ENCODE measurements at regions not wholly inside any gene's neighbourhood (a gene's known extent, or its start where the extent isn't known, plus 50 kb on each side); places are given as distances from the start of the nearest gene placed in this dataset.

- Mint-ChIP-seq H3K27ac (ENCODE audit: unreplicated experiment) (no peak overlapping the region), H3K9me3 (ENCODE audit: unreplicated experiment) (peaks cover 2% of the 10 kb centered on the region), H3K4me3 (ENCODE audit: unreplicated experiment) (no peak overlapping the region), H3K27me3 (ENCODE audit: unreplicated experiment) (peaks cover 1% of the 10 kb centered on the region), H3K36me3 (ENCODE audit: unreplicated experiment) (no peaks in the 10 kb centered on the region), H3K4me1 (ENCODE audit: low read depth, unreplicated experiment) (no peaks in the 10 kb centered on the region)
- DNase-seq, result no peak
- no peak for TF ChIP-seq CTCF (IDR thresholded peaks at IDR 0.05; ENCODE audit: partially characterized antibody, unreplicated experiment)
These were observed 313.9 kb upstream of the CTNNB1 start for GRCh38 chr3:40885430-40885829.

- no peaks in the 10 kb centered on the region for H3K36me3 Mint-ChIP-seq (ENCODE audit: unreplicated experiment)
- no peaks in the 10 kb centered on the region for H3K4me1 Mint-ChIP-seq (ENCODE audit: low read depth, unreplicated experiment)
- no peak for DNase-seq
- H3K4me3 Mint-ChIP-seq (ENCODE audit: unreplicated experiment), result no peak overlapping the region
- H3K27ac Mint-ChIP-seq (ENCODE audit: unreplicated experiment), result no peak overlapping the region
- no peak for TF ChIP-seq CTCF (IDR thresholded peaks at IDR 0.05; ENCODE audit: partially characterized antibody, unreplicated experiment)
- peaks cover 2% of the 10 kb centered on the region for H3K9me3 Mint-ChIP-seq (ENCODE audit: unreplicated experiment)
- peaks cover 1% of the 10 kb centered on the region for H3K27me3 Mint-ChIP-seq (ENCODE audit: unreplicated experiment)
These were observed 312.5 kb upstream of the CTNNB1 start for GRCh38 chr3:40886660-40887425.

- DNase-seq, result no peak
- H3K36me3 Mint-ChIP-seq (ENCODE audit: unreplicated experiment), result no peaks in the 10 kb centered on the region
- H3K9me3 Mint-ChIP-seq (ENCODE audit: unreplicated experiment), result peaks cover 3% of the 10 kb centered on the region
- peaks cover 2% of the 10 kb centered on the region for H3K27me3 Mint-ChIP-seq (ENCODE audit: unreplicated experiment)
- TF ChIP-seq CTCF (IDR thresholded peaks at IDR 0.05; ENCODE audit: partially characterized antibody, unreplicated experiment), result no peak
- no peak overlapping the region for H3K27ac Mint-ChIP-seq (ENCODE audit: unreplicated experiment)
- H3K4me1 Mint-ChIP-seq (ENCODE audit: low read depth, unreplicated experiment), result no peaks in the 10 kb centered on the region
- no peak overlapping the region for H3K4me3 Mint-ChIP-seq (ENCODE audit: unreplicated experiment)
These were observed 308.1 kb upstream of the CTNNB1 start for GRCh38 chr3:40891186-40891585.

- no peaks in the 10 kb centered on the region for H3K4me1 Mint-ChIP-seq (ENCODE audit: low read depth, unreplicated experiment)
- no peaks in the 10 kb centered on the region for H3K36me3 Mint-ChIP-seq (ENCODE audit: unreplicated experiment)
- no peak overlapping the region for H3K27ac Mint-ChIP-seq (ENCODE audit: unreplicated experiment)
- DNase-seq, result no peak
- peaks cover 2% of the 10 kb centered on the region for H3K27me3 Mint-ChIP-seq (ENCODE audit: unreplicated experiment)
- peaks cover 2% of the 10 kb centered on the region for H3K9me3 Mint-ChIP-seq (ENCODE audit: unreplicated experiment)
- H3K4me3 Mint-ChIP-seq (ENCODE audit: unreplicated experiment), result no peak overlapping the region
- TF ChIP-seq CTCF (IDR thresholded peaks at IDR 0.05; ENCODE audit: partially characterized antibody, unreplicated experiment), result no peak
These were observed 304.2 kb upstream of the CTNNB1 start for GRCh38 chr3:40895109-40895508.

- H3K27ac Mint-ChIP-seq (ENCODE audit: unreplicated experiment), result no peak overlapping the region
- peaks cover 2% of the 10 kb centered on the region for H3K9me3 Mint-ChIP-seq (ENCODE audit: unreplicated experiment)
- no peak for DNase-seq
- H3K27me3 Mint-ChIP-seq (ENCODE audit: unreplicated experiment), result peaks cover 2% of the 10 kb centered on the region
- H3K36me3 Mint-ChIP-seq (ENCODE audit: unreplicated experiment), result no peaks in the 10 kb centered on the region
- no peaks in the 10 kb centered on the region for H3K4me1 Mint-ChIP-seq (ENCODE audit: low read depth, unreplicated experiment)
- H3K4me3 Mint-ChIP-seq (ENCODE audit: unreplicated experiment), result no peak overlapping the region
- TF ChIP-seq CTCF (IDR thresholded peaks at IDR 0.05; ENCODE audit: partially characterized antibody, unreplicated experiment), result no peak
These were observed 300.0 kb upstream of the CTNNB1 start for GRCh38 chr3:40899286-40899712.
